ENCODE measurements at regions not wholly inside any gene's neighbourhood (a gene's known extent, or its start where the extent isn't known, plus 50 kb on each side); places are given as distances from the start of the nearest gene placed in this dataset.

GRCh38 chrX:40213092-40213491 is 115.3 kb upstream of the BCOR start:
- H3K27me3 ChIP-seq (replicated peaks in 1 of 2; ENCODE audit: control insufficient read depth in 2 of 2, insufficient read depth in 2 of 2, low read length in 1 of 2), result no peaks in the 10 kb centered on the region
- 67% methylated on average over 3 of the region's 3 CpGs for WGBS (ENCODE audit: insufficient coverage, insufficient replicate concordance, low lambda C conversion rate, missing lambda C conversion rate)
- H3K79me2 ChIP-seq (ENCODE audit: control insufficient read depth, insufficient read depth, low read length), result no peaks in the 10 kb centered on the region
- H3K4me2 ChIP-seq (ENCODE audit: control insufficient read depth, insufficient read depth), result no peak overlapping the region
- H3K27ac ChIP-seq (ENCODE audit: control insufficient read depth, insufficient read depth), result no peak overlapping the region
- DNase-seq (ENCODE audit: low read depth, low spot score) (no peak), ATAC-seq (no peak), FAIRE-seq (no peak)
- intact Hi-C loops (cut with micrococcal nuclease; ENCODE audit: unreplicated experiment), result no loop called here
- H3K36me3 ChIP-seq (ENCODE audit: control insufficient read depth in 2 of 2, insufficient read depth in 2 of 2, low read length in 1 of 2), result no peaks in the 10 kb centered on the region
- ChIA-PET POLR2A (no interaction called here), RAD21 (ENCODE audit: unreplicated experiment) (no interaction called here), SMC1A (ENCODE audit: uncharacterized antibody, unreplicated experiment) (no interaction called here), CTCF (no interaction called here)
- H2AFZ ChIP-seq (ENCODE audit: control insufficient read depth, low read depth, low read length), result no peak overlapping the region
- H3K9me3 ChIP-seq (replicated peaks; ENCODE audit: control insufficient read depth, insufficient read depth, low read length), result no peaks in the 10 kb centered on the region; the same call in 1 of the 3 replicates
- no TSS peak for BruUV-seq (replicated peaks)
- no peak overlapping the region for H3K9ac ChIP-seq (ENCODE audit: control insufficient read depth, insufficient read depth, low read length)
- H4K20me1 ChIP-seq (ENCODE audit: control insufficient read depth, insufficient read depth), result no peaks in the 10 kb centered on the region
- in situ Hi-C loops (cut with MboI), result no loop called here
- TF ChIP-seq SP1 (IDR thresholded peaks at IDR 0.05; ENCODE audit: low read depth, low read length), result no peak
- no peak for TF ChIP-seq PBX3 (IDR thresholded peaks at IDR 0.05; ENCODE audit: insufficient replicate concordance, low read depth, low read length)
- no peak for TF ChIP-seq TAF1 (IDR thresholded peaks at IDR 0.05; ENCODE audit: borderline replicate concordance, low read depth, low read length)
- TF ChIP-seq STAT1 (conservative IDR thresholded peaks at IDR 0.05), result no peak
- no peak for TF ChIP-seq SMARCA5 (IDR thresholded peaks at IDR 0.05)
- TF ChIP-seq LARP7 (IDR thresholded peaks at IDR 0.05), result no peak
- no peak for TF ChIP-seq IRF4 (IDR thresholded peaks at IDR 0.05; ENCODE audit: low read depth, low read length)
- no peak for TF ChIP-seq BCLAF1 (IDR thresholded peaks at IDR 0.05)
- TF ChIP-seq, protein P1, sequence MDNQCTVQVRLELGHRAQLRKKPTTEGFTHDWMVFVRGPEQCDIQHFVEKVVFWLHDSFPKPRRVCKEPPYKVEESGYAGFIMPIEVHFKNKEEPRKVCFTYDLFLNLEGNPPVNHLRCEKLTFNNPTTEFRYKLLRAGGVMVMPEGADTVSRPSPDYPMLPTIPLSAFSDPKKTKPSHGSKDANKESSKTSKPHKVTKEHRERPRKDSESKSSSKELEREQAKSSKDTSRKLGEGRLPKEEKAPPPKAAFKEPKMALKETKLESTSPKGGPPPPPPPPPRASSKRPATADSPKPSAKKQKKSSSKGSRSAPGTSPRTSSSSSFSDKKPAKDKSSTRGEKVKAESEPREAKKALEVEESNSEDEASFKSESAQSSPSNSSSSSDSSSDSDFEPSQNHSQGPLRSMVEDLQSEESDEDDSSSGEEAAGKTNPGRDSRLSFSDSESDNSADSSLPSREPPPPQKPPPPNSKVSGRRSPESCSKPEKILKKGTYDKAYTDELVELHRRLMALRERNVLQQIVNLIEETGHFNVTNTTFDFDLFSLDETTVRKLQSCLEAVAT (IDR thresholded peaks at IDR 0.05), result no peak
- no peak for TF ChIP-seq CHD4 (IDR thresholded peaks at IDR 0.05)
- TF ChIP-seq RB1 (IDR thresholded peaks at IDR 0.05; ENCODE audit: borderline replicate concordance), result no peak
- 0 out of 2 replicates have a peak, but pooled peaks cover 3% of the 10 kb centered on the region for H3K4me1 ChIP-seq (ENCODE audit: control insufficient read depth, insufficient read depth, low read length)
- H3K4me3 ChIP-seq, result no peak overlapping the region
